IPS DF 6.9 (cell line): ENCODE measurements at regions not wholly inside any gene's neighbourhood (a gene's known extent, or its start where the extent isn't known, plus 50 kb on each side); places are given as distances from the start of the nearest gene placed in this dataset.
"Not testable (repeated sequence)": the region's sequence is repeated elsewhere in the genome, so short reads cannot be mapped to it uniquely, and the experiment has no call there.

ENCODE experiments used
- DNase-seq: peaks from one replicate; pipeline ENCODE4 v3.0.0-alpha.2; 2013; ENCODE audit warnings: low read depth, low spot score
- H3K27ac ChIP-seq: one replicate; pipeline ENCODE4 v1.5.1; 2013; ENCODE audit warnings: low read length, control low read depth
- H3K27me3 ChIP-seq: 2 replicates; pipeline ENCODE4 v1.6.1; 2013; ENCODE audit warnings: mild to moderate bottlenecking, low read length; ENCODE audit not compliant: control insufficient read depth, insufficient read depth
- H3K36me3 ChIP-seq: 2 replicates; pipeline ENCODE4 v1.6.1; 2013; ENCODE audit warnings: low read length; ENCODE audit not compliant: control insufficient read depth, insufficient read depth
- H3K4me1 ChIP-seq: 2 replicates; pipeline ENCODE4 v1.6.1; 2013; ENCODE audit warnings: low read length; ENCODE audit not compliant: control insufficient read depth, insufficient read depth
- H3K4me3 ChIP-seq: 2 replicates; pipeline ENCODE4 v1.5.1; 2013; ENCODE audit warnings: mild to moderate bottlenecking, low read length
- H3K9me3 ChIP-seq: 2 replicates; pipeline ENCODE4 v1.6.1; 2013; ENCODE audit warnings: low read length, inconsistent platforms; ENCODE audit not compliant: control insufficient read depth, insufficient read depth
- WGBS: extraction: QIAGEN DNeasy Blood & Tissue Kit; methylation state at CpG from one replicate; pipeline ENCODE4 v1.1.7; 2013; ENCODE audit warnings: mixed read lengths, missing lambda C conversion rate; ENCODE audit not compliant: insufficient read length, insufficient coverage; 5-methylcytosine and 5-hydroxymethylcytosine counted together

DNA sequence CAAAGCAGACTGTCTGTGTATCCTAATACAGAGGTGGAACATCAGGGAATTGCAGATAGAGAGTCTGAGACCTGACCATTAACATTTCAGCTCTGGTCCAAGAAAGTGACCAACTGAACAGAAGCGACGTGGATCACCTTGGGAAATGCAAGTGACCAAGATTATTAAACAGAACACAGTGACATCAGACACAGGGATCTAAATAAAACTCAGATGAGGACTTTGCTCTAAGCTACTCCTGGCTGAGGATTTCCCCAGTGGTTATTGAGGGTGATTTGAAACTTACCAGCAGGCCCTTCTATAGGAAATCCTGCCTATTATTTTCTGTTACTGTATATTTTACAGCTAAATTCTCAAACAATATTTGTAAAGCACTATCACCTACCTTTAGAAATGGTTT lies 436.0 kb downstream of the TMEM38B start:
- Histone ChIP-seq H3K36me3 (no peaks in the 10 kb centered on the region), H3K27ac (no peak overlapping the region), H3K9me3 (no peaks in the 10 kb centered on the region), H3K4me1 (no peaks in the 10 kb centered on the region), H3K27me3 (no peaks in the 10 kb centered on the region), H3K4me3 (no peak overlapping the region)
- no peak for DNase-seq
- no CpG with 5 or more reads among the region's 2 CpGs for WGBS

- Histone ChIP-seq H3K27ac (no peak overlapping the region), H3K27me3 (no peaks in the 10 kb centered on the region), H3K4me1 (no peaks in the 10 kb centered on the region), H3K36me3 (no peaks in the 10 kb centered on the region), H3K9me3 (no peaks in the 10 kb centered on the region), H3K4me3 (no peak overlapping the region)
- no peak for DNase-seq
- no CpG with 5 or more reads among the region's 2 CpGs for WGBS
Measured at GRCh38 chr9:106143781-106144180, 449.4 kb downstream of the TMEM38B start.

GRCh38 chr9:106146066-106146840 lies 451.9 kb downstream of the TMEM38B start:
- Histone ChIP-seq H3K27ac (no peak overlapping the region), H3K27me3 (no peaks in the 10 kb centered on the region), H3K4me1 (no peaks in the 10 kb centered on the region), H3K9me3 (no peaks in the 10 kb centered on the region), H3K36me3 (no peaks in the 10 kb centered on the region), H3K4me3 (no peak overlapping the region)
- no peak for DNase-seq
- WGBS: no CpG with 5 or more reads among the region's 6 CpGs

DNA sequence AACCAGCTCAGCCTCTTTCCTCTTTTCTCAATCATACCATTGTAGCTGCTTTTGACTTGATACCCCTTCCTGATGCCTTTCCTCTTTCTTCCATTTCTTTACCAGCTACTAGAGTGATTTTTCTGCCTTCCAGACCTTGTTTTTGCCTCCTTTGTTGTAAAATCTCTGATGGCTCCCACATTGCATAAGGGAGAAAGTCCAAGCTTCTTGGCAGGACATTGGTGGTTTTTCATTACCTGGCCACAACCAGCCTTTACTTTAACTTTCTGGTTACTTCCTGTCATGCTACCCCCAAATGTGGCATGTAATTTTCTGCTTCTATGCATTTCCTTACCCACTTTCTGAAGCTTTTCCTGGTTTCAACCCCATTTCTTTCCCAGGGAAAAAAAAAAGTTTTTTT lies 452.5 kb downstream of the TMEM38B start:
- Histone ChIP-seq H3K27me3 (no peaks in the 10 kb centered on the region), H3K9me3 (no peaks in the 10 kb centered on the region), H3K36me3 (no peaks in the 10 kb centered on the region), H3K4me1 (no peaks in the 10 kb centered on the region), H3K27ac (no peak overlapping the region), H3K4me3 (no peak overlapping the region)
- DNase-seq: no peak

DNA sequence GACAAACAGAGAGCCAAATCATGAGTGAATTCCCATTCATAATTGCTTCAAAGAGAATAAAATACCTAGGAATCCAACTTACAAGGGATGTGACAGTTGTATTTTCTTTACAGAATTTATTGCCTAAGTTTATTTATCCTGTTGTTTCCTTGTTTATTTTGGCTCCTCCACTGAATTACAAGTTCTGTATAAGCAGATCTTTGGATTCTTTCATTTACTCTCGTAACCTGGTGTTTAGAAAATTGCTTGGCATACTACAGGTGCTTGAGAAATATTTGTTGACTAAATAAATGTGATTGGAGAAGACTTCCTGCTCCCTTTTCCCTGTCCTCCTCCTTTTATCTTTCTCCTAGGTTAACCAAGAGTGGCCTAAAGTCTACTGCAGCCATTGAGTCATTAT lies 455.6 kb downstream of the TMEM38B start:
- no peaks in the 10 kb centered on the region for H3K27me3 ChIP-seq
- no peaks in the 10 kb centered on the region for H3K4me1 ChIP-seq
- H3K36me3 ChIP-seq: no peaks in the 10 kb centered on the region
- no peaks in the 10 kb centered on the region for H3K9me3 ChIP-seq
- no peak overlapping the region for H3K27ac ChIP-seq
- no peak for DNase-seq
- H3K4me3 ChIP-seq: no peak overlapping the region
- no CpG with 5 or more reads among the region's 1 CpG for WGBS

DNA sequence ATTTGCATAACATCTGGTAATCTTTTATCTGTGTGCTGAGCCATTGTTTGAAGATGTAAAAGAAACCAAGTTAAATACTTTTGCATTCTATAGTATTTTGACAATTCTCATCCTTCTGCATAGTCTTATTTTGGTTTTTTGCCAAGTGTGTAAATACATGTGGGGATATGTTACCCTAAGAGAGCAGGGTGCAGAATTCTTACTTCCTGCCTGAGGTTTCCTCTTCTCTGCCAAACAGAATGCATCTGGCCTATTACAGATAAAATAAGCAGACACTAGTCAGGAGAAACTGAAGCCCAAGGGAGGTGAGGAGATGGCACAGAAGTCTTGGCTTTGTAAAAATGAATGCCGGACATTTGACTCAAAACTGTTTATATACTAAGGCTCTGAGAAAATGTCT lies 462.1 kb downstream of the TMEM38B start:
- Histone ChIP-seq H3K4me3 (no peak overlapping the region), H3K27me3 (no peaks in the 10 kb centered on the region), H3K4me1 (no peaks in the 10 kb centered on the region), H3K27ac (no peak overlapping the region), H3K9me3 (no peaks in the 10 kb centered on the region), H3K36me3 (no peaks in the 10 kb centered on the region)
- no peak for DNase-seq
- WGBS: no CpG with 5 or more reads among the region's 1 CpG

GRCh38 chr9:106172265-106172664 lies 477.9 kb downstream of the TMEM38B start:
- WGBS: no CpG with 5 or more reads among the region's 1 CpG
- H3K36me3 ChIP-seq: no peaks in the 10 kb centered on the region
- no peak overlapping the region for H3K27ac ChIP-seq
- H3K9me3 ChIP-seq: no peaks in the 10 kb centered on the region
- no peak for DNase-seq
- H3K4me3 ChIP-seq: no peak overlapping the region
- H3K27me3 ChIP-seq: no peaks in the 10 kb centered on the region
- no peaks in the 10 kb centered on the region for H3K4me1 ChIP-seq

DNA sequence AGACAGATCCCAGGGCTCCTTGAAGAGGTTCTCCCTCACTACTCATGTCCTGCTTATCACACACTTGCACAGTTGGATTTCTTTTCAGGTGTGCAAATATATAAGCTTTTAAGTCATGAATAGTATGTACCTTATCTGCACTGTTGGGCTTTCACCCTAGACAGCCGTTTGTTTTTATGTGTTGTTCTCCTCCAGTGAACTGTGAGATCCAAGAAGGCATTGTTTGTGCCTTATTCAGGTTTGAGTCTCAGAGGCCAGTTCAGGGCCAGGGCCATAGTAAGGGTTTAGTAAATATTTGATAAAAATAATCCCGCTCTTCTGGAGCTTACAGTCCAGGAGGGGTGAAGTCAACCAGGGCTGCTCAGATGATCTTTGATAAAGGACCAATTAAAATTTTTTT lies 480.0 kb downstream of the TMEM38B start:
- no peaks in the 10 kb centered on the region for H3K4me1 ChIP-seq
- no peaks in the 10 kb centered on the region for H3K36me3 ChIP-seq
- no peaks in the 10 kb centered on the region for H3K27me3 ChIP-seq
- no peak overlapping the region for H3K4me3 ChIP-seq
- DNase-seq: no peak
- no CpG with 5 or more reads among the region's 2 CpGs for WGBS
- H3K9me3 ChIP-seq: no peaks in the 10 kb centered on the region
- no peak overlapping the region for H3K27ac ChIP-seq

DNA sequence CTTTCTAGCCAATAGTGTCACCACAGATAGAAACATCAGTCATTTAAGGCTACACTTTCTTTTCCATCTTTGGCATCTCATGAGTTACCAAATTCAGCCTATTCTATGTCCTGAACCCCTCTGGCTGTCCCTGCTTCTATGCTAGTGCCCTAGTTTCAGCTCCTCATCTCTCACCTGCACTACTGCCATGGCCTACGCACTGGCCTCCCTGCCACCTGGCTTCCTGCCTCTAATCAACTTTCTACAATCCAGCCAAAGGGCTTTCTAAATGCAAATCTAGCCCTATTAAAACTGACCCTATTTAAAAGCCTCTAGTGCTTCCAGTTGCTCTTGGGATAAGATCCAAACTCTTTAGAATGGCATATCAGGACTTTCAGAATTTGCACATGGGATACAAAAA lies 482.9 kb downstream of the TMEM38B start:
- no CpG with 5 or more reads among the region's 1 CpG for WGBS
- H3K9me3 ChIP-seq: no peaks in the 10 kb centered on the region
- H3K27me3 ChIP-seq: no peaks in the 10 kb centered on the region
- H3K36me3 ChIP-seq: no peaks in the 10 kb centered on the region
- H3K4me1 ChIP-seq: no peaks in the 10 kb centered on the region
- no peak overlapping the region for H3K27ac ChIP-seq
- H3K4me3 ChIP-seq: no peak overlapping the region
- DNase-seq: no peak

GRCh38 chr9:106179191-106179590 lies 484.9 kb downstream of the TMEM38B start:
- no peaks in the 10 kb centered on the region for H3K27me3 ChIP-seq
- H3K9me3 ChIP-seq: no peaks in the 10 kb centered on the region
- DNase-seq: no peak
- no peak overlapping the region for H3K4me3 ChIP-seq
- H3K4me1 ChIP-seq: no peaks in the 10 kb centered on the region
- WGBS: no CpG with 5 or more reads among the region's 3 CpGs
- H3K27ac ChIP-seq: no peak overlapping the region
- no peaks in the 10 kb centered on the region for H3K36me3 ChIP-seq

- H3K9me3 ChIP-seq, H3K36me3 ChIP-seq, H3K27ac ChIP-seq, H3K27me3 ChIP-seq, DNase-seq, H3K4me1 ChIP-seq, H3K4me3 ChIP-seq: not testable (repeated sequence)
- WGBS: no CpG with 5 or more reads among the region's 8 CpGs
Measured at GRCh38 chr9:106203815-106204516, 509.6 kb downstream of the TMEM38B start.
